ENCODE measurements at regions not wholly inside any gene's neighbourhood (a gene's known extent, or its start where the extent isn't known, plus 50 kb on each side); places are given as distances from the start of the nearest gene placed in this dataset.
"Not testable (repeated sequence)": the region's sequence is repeated elsewhere in the genome, so short reads cannot be mapped to it uniquely, and the experiment has no call there.

DNA sequence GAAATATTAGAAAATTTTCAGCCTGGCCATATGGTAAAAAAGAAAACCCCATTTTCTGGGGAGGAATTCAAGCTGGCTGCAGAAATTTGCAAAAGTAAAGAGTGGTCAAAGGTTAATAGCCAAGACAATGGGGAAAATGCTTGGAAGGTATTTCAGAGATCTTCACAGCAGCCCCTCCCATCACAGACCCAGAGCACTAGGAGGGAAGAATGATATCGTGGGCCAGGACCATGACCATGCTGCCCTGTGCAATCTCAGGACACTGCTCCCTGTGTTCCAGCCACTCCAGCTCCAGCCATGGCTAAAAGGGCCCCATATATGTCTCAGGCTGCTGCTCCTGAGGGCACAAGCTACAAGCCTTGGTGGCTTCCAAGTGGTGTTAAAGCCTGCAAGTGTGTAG lies 93.9 kb upstream of the AGAP1 start:
- DNase-seq (ENCODE audit: low read depth), result no peak

GRCh38 chr2:235402422-235402821 lies 91.4 kb upstream of the AGAP1 start:
- DNase-seq (ENCODE audit: low read depth), result no peak

DNA sequence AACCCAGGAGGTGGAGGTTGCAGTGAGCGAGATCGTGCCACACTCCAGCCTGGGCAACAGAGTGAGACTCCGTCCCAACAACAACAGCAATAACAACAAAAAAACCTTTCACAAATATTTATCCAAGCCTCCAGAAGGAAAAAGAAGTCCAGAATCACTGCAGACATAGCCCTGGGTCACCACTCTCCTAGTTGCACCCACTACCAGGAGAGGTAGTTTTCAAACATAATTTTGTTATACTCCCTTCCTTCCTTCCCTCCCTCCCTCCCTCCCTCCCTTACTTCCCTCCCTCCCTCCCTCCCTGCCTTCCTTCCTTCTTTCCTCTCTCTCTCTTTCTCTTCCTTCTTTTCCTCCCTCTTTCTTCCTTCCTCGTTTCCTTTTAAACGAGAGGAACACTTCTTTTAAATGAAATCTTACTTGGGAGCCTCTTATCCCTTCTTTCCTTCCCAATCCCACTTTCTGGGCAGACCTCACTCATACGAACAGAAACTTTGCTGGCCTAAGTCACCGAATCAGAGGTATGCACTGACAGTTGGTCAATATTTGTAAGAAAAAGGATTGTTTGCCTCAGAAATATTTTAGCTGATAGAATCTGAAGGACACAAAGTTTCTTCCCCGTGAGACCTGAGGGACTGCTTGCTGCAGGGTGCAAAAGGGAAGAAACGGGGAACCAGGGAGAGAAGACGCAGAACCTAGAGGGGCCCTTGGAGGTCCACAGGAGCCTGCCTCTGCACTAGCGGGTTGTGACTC lies 88.1 kb upstream of the AGAP1 start:
- DNase-seq (ENCODE audit: low read depth), result no peak

- DNase-seq (ENCODE audit: low read depth), result no peak
Observed at GRCh38 chr2:235406430-235406829, 87.4 kb upstream of the AGAP1 start.

DNA sequence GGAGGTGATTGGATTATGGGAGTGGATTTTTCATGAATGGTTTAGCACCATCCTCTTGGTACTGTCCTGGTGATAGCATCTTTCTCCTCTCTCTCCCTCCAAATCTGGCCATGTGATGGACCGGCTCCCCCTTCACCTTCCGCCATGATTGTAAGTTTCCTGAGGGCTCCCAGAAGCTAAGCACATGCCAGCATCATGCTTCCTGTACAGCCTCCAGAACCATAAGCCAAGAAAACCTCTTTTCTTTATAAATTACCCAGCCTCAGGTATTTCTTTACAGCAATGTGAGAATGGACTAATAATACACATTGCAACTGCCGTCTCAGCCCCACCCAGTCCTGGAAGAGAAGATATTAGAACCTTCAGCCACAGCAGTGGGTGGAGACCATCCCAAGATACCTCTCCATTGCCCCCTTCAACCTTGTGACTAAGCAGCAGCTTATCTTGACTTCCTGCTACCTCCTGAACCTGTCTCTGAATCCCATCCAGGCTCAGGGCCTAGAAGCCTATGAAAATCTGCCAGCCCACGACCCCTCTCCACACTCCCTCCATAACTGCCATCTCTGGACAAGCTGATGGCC lies 81.8 kb upstream of the AGAP1 start:
- no peak for DNase-seq (ENCODE audit: low read depth)

- DNase-seq (ENCODE audit: low read depth), result no peak
Observed at GRCh38 chr2:235413064-235413463, 80.8 kb upstream of the AGAP1 start.

GRCh38 chr2:235414422-235414821 lies 79.4 kb upstream of the AGAP1 start:
- DNase-seq (ENCODE audit: low read depth), result no peak

DNA sequence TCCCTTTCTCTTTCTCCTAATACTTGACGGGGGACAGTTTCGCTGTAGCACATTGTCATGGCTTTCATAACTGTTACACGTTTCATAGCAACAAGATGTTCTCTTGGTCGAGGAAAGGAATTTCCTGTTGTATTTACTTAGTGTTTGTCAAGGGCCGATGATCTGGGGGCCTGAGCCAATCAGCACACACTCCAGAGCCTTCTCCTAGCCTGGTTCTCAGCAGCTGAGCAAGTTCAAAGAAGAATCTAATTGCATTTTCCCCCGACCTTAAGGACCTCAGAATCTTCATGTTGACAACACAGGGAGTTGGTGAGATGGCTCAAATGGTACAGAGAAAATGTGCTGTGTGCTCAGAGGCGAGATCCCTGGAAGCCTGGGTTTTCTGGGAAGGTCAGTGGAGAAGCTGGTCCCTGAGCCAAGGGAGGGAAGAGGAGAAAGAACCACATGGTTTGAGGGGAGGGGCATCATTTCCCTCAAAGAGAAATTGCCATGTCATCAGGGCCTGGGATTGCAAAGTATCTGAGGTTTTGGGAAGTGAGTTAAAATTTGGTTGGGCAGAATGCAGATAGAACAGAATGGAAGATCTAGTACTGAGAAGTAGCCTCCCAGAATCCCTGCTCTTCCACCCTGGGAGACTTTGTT lies 76.9 kb upstream of the AGAP1 start:
- DNase-seq (ENCODE audit: low read depth), result peak; percentile 10

DNA sequence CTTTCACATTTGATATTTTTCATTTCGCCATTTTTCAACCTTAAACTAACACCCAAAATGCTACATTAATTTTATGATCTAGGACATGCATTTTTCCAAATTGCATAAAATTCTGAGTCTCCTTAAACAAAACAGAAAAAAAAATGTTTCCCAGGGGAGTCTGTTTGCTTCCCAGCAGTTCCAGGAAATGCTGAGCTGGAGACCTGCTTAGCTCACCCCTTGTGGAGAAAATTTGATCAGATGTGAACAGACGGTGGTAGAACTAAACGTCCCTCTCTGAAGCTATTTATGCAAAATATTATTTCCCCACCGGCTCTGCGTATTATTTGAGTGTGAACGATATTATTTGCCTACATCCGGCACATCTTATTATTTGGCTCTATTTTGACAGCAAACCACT lies 74.9 kb upstream of the AGAP1 start:
- no peak for DNase-seq (ENCODE audit: low read depth)

DNA sequence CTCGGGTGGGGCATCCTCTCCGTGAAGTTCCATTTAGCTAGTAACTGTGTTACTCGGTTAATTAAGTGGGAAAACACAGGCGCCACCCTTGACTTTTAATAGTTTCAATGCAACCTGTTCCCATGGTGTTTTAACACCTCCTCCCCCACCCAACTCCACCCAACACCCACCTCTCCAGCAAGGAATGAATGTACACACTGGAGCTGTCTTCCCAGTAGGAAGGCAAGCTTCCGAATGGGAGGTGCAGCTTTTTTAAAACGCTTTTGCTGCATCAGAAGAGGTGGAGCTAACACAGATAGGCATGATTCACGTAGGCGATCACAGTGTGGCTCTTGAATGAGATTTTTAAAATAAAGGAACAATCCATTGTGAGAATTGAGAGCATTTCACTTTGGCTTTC lies 73.8 kb upstream of the AGAP1 start:
- no peak for DNase-seq (ENCODE audit: low read depth)

- no peak for DNase-seq (ENCODE audit: low read depth)
Observed at GRCh38 chr2:235421618-235422017, 72.2 kb upstream of the AGAP1 start.

DNA sequence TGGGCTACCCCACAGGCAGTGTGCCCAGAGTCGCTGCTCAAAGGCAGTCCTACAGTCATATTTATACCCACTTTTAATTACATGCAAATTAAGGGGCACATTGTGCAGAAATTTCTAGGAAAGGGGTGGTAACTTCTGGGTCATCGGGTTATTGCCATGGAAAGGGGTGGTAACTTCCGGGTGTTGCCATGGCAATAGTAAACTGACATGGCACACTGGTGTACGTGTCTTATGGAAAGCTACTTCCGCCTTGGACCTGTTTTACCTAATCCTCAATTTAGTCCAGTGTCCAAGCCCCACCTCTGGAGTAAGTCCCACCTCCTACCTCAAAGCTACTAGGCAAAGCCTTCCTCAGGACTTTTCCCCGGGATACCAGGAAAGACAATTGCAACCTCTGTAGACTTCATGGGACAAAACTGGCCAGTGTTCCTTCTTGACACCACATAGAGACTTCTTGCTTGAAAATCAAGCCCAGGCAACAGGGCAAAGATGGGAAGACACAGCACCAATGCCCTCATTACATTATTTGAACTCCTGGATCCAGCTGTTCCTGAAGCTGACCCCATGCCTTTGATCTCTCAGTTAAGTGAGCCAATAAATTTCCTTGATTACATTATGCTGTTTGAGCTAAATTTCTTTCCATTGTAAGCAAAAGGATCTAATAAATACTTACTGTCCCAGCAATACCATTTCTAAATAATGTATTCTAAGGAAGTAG lies 63.3 kb upstream of the AGAP1 start:
- DNase-seq (ENCODE audit: low read depth), result no peak

- DNase-seq (ENCODE audit: low read depth), result no peak
Observed at GRCh38 chr2:235432741-235433520, 60.9 kb upstream of the AGAP1 start.

DNA sequence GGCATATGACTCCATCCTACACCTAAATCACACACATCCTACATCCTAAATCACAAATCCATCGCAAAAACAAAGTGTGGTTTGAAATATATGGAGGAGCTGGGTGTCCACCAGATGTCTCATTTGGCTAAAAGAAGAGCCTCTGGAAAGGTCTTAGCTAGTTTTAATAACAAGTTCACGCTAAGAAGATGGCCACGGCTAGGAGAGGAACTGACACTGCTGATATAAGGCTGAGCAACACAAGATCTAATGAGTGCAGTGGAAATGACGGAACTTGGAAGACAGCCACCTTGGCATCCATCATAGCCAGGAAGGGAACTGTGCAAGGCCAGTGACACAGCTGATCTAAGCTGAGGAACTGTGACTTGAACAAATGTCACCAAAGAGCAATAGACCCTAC lies 60.0 kb upstream of the AGAP1 start:
- no peak for DNase-seq (ENCODE audit: low read depth)

GRCh38 chr2:235439959-235440662 lies 53.7 kb upstream of the AGAP1 start:
- no peak for DNase-seq (ENCODE audit: low read depth)

GRCh38 chr2:235443580-235443979 lies 50.3 kb upstream of the AGAP1 start:
- not testable (repeated sequence) for DNase-seq (ENCODE audit: low read depth)
